ENCODE measurements at regions not wholly inside any gene's neighbourhood (a gene's known extent, or its start where the extent isn't known, plus 50 kb on each side); places are given as distances from the start of the nearest gene placed in this dataset.

DNA sequence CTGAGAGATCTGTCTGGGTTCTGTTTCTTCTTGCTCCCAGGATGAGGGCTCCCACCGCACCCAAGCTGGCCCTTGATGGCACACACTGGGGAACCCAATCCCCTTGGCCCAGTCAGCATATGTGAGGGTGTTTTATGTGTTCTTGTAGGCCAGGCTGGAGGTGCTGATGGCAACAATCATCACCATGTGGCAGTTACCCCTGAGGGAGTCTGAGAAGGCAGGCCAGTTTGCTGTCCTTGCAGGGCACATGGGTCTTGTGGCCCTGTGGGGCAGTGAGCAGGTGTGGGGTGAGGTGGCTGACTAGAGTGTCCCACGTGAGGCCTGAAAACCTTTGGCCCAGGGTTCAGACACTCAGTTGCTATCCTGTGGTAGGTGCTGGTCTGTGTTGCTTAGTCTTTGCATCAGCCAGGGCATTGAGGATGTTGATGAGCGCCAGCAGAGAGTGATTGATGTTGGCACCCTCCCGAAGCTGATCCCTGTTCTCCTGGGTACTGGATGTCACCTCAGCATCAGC, 2183.0 kb downstream of the TP53TG3F start:
- no peak overlapping the region for H2AK5ac ChIP-seq (ENCODE audit: insufficient read length, low read length)
- Mint-ChIP-seq H3K4me1 (no peaks in the 10 kb centered on the region), H3K9me3 (peaks cover 89 to 91% of the 10 kb centered on the region in 2 experiments), H3K36me3 (ENCODE audit: insufficient read depth in 1 of 3, low read depth in 3 of 3) (peaks cover 12 to 27% (median 17%) of the 10 kb centered on the region in 3 experiments; a peak in 6 of 7 replicates), H3K27me3 (ENCODE audit: low read depth) (peaks cover 2% of the 10 kb centered on the region; the same call in 1 of the 2 replicates), H3K4me3 (no peak overlapping the region), H3K27ac (no peak overlapping the region)
- H3K4ac ChIP-seq (ENCODE audit: low read depth, low read length) = no peak overlapping the region
- no peak overlapping the region for H2BK20ac ChIP-seq (ENCODE audit: low read depth, low read length, poor library complexity, severe bottlenecking)
- no peak overlapping the region for H3K14ac ChIP-seq (ENCODE audit: insufficient read depth, low read length)
- H3K9ac ChIP-seq (ENCODE audit: extremely low read depth, insufficient read length, low read length) = no peak overlapping the region
- peaks cover 78% of the 10 kb centered on the region for H3K9me3 ChIP-seq (ENCODE audit: control insufficient read depth, low read depth, low read length)
- no peak overlapping the region for H3K4me2 ChIP-seq (ENCODE audit: insufficient read depth, insufficient read length, low read length)
- no peak overlapping the region for H3K23ac ChIP-seq (ENCODE audit: insufficient read length, low read depth, low read length)
- H3K27ac ChIP-seq (ENCODE audit: insufficient read length, low read depth, low read length) = no peak overlapping the region
- no peaks in the 10 kb centered on the region for H3K4me1 ChIP-seq (ENCODE audit: insufficient read depth, low read length)
- H3K56ac ChIP-seq (ENCODE audit: insufficient read length, low read depth, low read length) = no peak overlapping the region
- no peaks in the 10 kb centered on the region for H4K20me1 ChIP-seq (ENCODE audit: control insufficient read depth, insufficient read depth, insufficient read length)
- H4K91ac ChIP-seq (ENCODE audit: insufficient read length, low read depth, low read length) = no peak overlapping the region
- no peaks in the 10 kb centered on the region for H3K27me3 ChIP-seq (ENCODE audit: insufficient read depth, low read length)
- no CpG with 5 or more reads among the region's 4 CpGs for WGBS (ENCODE audit: extremely low coverage, insufficient read length, low lambda C conversion rate)
- H3K79me1 ChIP-seq (ENCODE audit: insufficient read depth, low read depth, low read length, poor library complexity, severe bottlenecking) = no peaks in the 10 kb centered on the region
- no peak overlapping the region for H3K18ac ChIP-seq (ENCODE audit: insufficient read length, low read depth, low read length)
- no peak overlapping the region for H2BK120ac ChIP-seq (ENCODE audit: low read depth, low read length, poor library complexity, severe bottlenecking)
- no peak overlapping the region for H2BK12ac ChIP-seq (ENCODE audit: insufficient read length, low read depth, low read length)
- H2BK5ac ChIP-seq (ENCODE audit: insufficient read length, low read length) = no peak overlapping the region
- no peaks in the 10 kb centered on the region for H3K79me2 ChIP-seq (ENCODE audit: insufficient read depth, low read length)
- H2AFZ ChIP-seq (ENCODE audit: low read length) = no peak overlapping the region
- no peak for DNase-seq
- TF ChIP-seq, protein P1, sequence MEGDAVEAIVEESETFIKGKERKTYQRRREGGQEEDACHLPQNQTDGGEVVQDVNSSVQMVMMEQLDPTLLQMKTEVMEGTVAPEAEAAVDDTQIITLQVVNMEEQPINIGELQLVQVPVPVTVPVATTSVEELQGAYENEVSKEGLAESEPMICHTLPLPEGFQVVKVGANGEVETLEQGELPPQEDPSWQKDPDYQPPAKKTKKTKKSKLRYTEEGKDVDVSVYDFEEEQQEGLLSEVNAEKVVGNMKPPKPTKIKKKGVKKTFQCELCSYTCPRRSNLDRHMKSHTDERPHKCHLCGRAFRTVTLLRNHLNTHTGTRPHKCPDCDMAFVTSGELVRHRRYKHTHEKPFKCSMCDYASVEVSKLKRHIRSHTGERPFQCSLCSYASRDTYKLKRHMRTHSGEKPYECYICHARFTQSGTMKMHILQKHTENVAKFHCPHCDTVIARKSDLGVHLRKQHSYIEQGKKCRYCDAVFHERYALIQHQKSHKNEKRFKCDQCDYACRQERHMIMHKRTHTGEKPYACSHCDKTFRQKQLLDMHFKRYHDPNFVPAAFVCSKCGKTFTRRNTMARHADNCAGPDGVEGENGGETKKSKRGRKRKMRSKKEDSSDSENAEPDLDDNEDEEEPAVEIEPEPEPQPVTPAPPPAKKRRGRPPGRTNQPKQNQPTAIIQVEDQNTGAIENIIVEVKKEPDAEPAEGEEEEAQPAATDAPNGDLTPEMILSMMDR (conservative IDR thresholded peaks at IDR 0.05) = no peak
- H3T11ph ChIP-seq (ENCODE audit: low read length) = no peak overlapping the region
- H2BK15ac ChIP-seq (ENCODE audit: low read depth, low read length) = no peak overlapping the region
- no peak overlapping the region for H4K8ac ChIP-seq (replicated peaks; ENCODE audit: insufficient read length, low read depth, low read length)
- H3K23me2 ChIP-seq (ENCODE audit: insufficient read length, low read depth, low read length, poor library complexity, severe bottlenecking) = no peaks in the 10 kb centered on the region
- H4K5ac ChIP-seq (ENCODE audit: insufficient read length, low read depth, low read length) = no peak overlapping the region

Data from H9 (cell line).